ENCODE measurements at regions not wholly inside any gene's neighbourhood (a gene's known extent, or its start where the extent isn't known, plus 50 kb on each side); places are given as distances from the start of the nearest gene placed in this dataset.

- Histone ChIP-seq H2BK120ac (ENCODE audit: low read depth, low read length, poor library complexity, severe bottlenecking) (no peak overlapping the region), H3K4me1 (ENCODE audit: insufficient read depth, low read length) (no peaks in the 10 kb centered on the region), H3K23ac (ENCODE audit: insufficient read length, low read depth, low read length) (no peak overlapping the region), H3K56ac (ENCODE audit: insufficient read length, low read depth, low read length) (no peak overlapping the region), H3K14ac (ENCODE audit: insufficient read depth, low read length) (no peak overlapping the region), H4K20me1 (ENCODE audit: control insufficient read depth, insufficient read depth, insufficient read length) (no peaks in the 10 kb centered on the region), H3K27ac (ENCODE audit: insufficient read length, low read depth, low read length) (no peak overlapping the region), H2BK12ac (ENCODE audit: insufficient read length, low read depth, low read length) (no peak overlapping the region), H3K18ac (ENCODE audit: insufficient read length, low read depth, low read length) (no peak overlapping the region), H2BK20ac (ENCODE audit: low read depth, low read length, poor library complexity, severe bottlenecking) (no peak overlapping the region), H3K9me3 (ENCODE audit: control insufficient read depth, low read depth, low read length) (no peaks in the 10 kb centered on the region), H3K23me2 (ENCODE audit: insufficient read length, low read depth, low read length, poor library complexity, severe bottlenecking) (no peaks in the 10 kb centered on the region), H3K79me2 (ENCODE audit: insufficient read depth, low read length) (no peaks in the 10 kb centered on the region), H4K91ac (ENCODE audit: insufficient read length, low read depth, low read length) (no peak overlapping the region), H3T11ph (ENCODE audit: low read length) (no peak overlapping the region), H2BK5ac (ENCODE audit: insufficient read length, low read length) (no peak overlapping the region), H3K4me2 (ENCODE audit: insufficient read depth, insufficient read length, low read length) (no peak overlapping the region), H4K5ac (ENCODE audit: insufficient read length, low read depth, low read length) (no peak overlapping the region), H3K27me3 (ENCODE audit: insufficient read depth, low read length) (no peaks in the 10 kb centered on the region), H3K4ac (ENCODE audit: low read depth, low read length) (no peak overlapping the region), H4K8ac (replicated peaks; ENCODE audit: insufficient read length, low read depth, low read length) (no peak overlapping the region), H3K79me1 (ENCODE audit: insufficient read depth, low read depth, low read length, poor library complexity, severe bottlenecking) (no peaks in the 10 kb centered on the region), H2AK5ac (ENCODE audit: insufficient read length, low read length) (no peak overlapping the region), H2AFZ (ENCODE audit: low read length) (peak overlapping the region; percentile 49), H2BK15ac (ENCODE audit: low read depth, low read length) (no peak overlapping the region), H3K9ac (ENCODE audit: extremely low read depth, insufficient read length, low read length) (no peak overlapping the region)
- H3K27ac Mint-ChIP-seq = peak overlapping the region; percentile 9 to 81 (median 49); a peak in 6 of 7 replicates
- no peak for TF ChIP-seq CTCF (conservative IDR thresholded peaks at IDR 0.05)
- 0 out of 7 replicates have a peak, but pooled peaks cover 0 to 4% (median 0%) of the 10 kb centered on the region in 3 experiments for H3K36me3 Mint-ChIP-seq (ENCODE audit: insufficient read depth in 1 of 3, low read depth in 3 of 3)
- WGBS (ENCODE audit: extremely low coverage, insufficient read length, low lambda C conversion rate) = no CpG with 5 or more reads among the region's 3 CpGs
- H3K9me3 Mint-ChIP-seq = peaks cover 0 to 2% of the 10 kb centered on the region in 2 experiments; a peak in 2 of 5 replicates
- H3K27me3 Mint-ChIP-seq (ENCODE audit: low read depth) = no peaks in the 10 kb centered on the region
- no peak for DNase-seq
- H3K4me1 Mint-ChIP-seq = peaks cover 12 to 13% of the 10 kb centered on the region in 2 experiments
- H3K4me3 Mint-ChIP-seq = no peak overlapping the region
These were observed 201.2 kb upstream of the SEMA3E start for GRCh38 chr7:83850125-83850524.

Data from H9 (cell line).